ENCODE measurements at regions not wholly inside any gene's neighbourhood (a gene's known extent, or its start where the extent isn't known, plus 50 kb on each side); places are given as distances from the start of the nearest gene placed in this dataset.

- Histone ChIP-seq H3K4me2 (no peak overlapping the region), H3K36me3 (replicated peaks in 1 of 2; ENCODE audit: control insufficient read depth in 1 of 2, insufficient read depth in 2 of 2, low read length in 1 of 2) (no peaks in the 10 kb centered on the region), H3K9me2 (no peaks in the 10 kb centered on the region), H3K27ac (ENCODE audit: low read depth in 2 of 2, low read length in 1 of 2) (no peak overlapping the region), H3K4me3 (ENCODE audit: low read depth in 2 of 2, low read length in 1 of 2) (no peak overlapping the region), H3K4me1 (ENCODE audit: control insufficient read depth in 1 of 2, insufficient read depth in 2 of 2, low read depth in 1 of 2, low read length in 1 of 2) (peaks cover 1 to 9% of the 10 kb centered on the region in 2 experiments; a peak in 1 of 4 replicates), H2AFZ (ENCODE audit: low read depth) (no peak overlapping the region), H3K79me2 (ENCODE audit: insufficient read depth) (no peaks in the 10 kb centered on the region), H3K9ac (no peak overlapping the region), H3K27me3 (ENCODE audit: insufficient read depth) (no peaks in the 10 kb centered on the region), H4K20me1 (ENCODE audit: insufficient read depth) (no peaks in the 10 kb centered on the region), H3F3A (replicated peaks; ENCODE audit: insufficient read depth) (no peaks in the 10 kb centered on the region), H3K9me3 (no peaks in the 10 kb centered on the region)
- WGBS (ENCODE audit: low lambda C conversion rate) = 89% methylated on average over 5 of the region's 5 CpGs
- CTCF ChIA-PET = interaction anchor here (1.2 kb wide), 1 partner anchor 335 kb away, joined by 3 read pairs; no protein-coding TSS in a partner anchor
- TF ChIP-seq SMC3 (IDR thresholded peaks at IDR 0.05; ENCODE audit: low read depth, low read length) (no peak), POLR2AphosphoS5 (IDR thresholded peaks at IDR 0.05; ENCODE audit: low read depth, low read length) (no peak), RAD21 (IDR thresholded peaks at IDR 0.05; ENCODE audit: low read length) (no peak), FOXM1 (IDR thresholded peaks at IDR 0.05; ENCODE audit: low read depth) (no peak), TCF12 (IDR thresholded peaks at IDR 0.05) (no peak), YY1 (IDR thresholded peaks at IDR 0.05; ENCODE audit: low read depth) (no peak), MXI1 (IDR thresholded peaks at IDR 0.05; ENCODE audit: low read depth, low read length) (no peak), FOXJ3 (CRISPR knock-in tag; IDR thresholded peaks at IDR 0.05) (no peak), IRF3 (IDR thresholded peaks at IDR 0.05; ENCODE audit: low read depth, low read length) (no peak), MAX (IDR thresholded peaks at IDR 0.05; ENCODE audit: low read depth) (no peak), RXRA (IDR thresholded peaks at IDR 0.05; ENCODE audit: borderline replicate concordance, low read depth) (no peak), EP300 (IDR thresholded peaks at IDR 0.05; ENCODE audit: borderline replicate concordance in 1 of 2, low read depth in 1 of 2, low read length in 1 of 2) (no peak), CTCF (IDR thresholded peaks at IDR 0.05) (no peak), ZBTB33 (IDR thresholded peaks at IDR 0.05; ENCODE audit: borderline replicate concordance, low read depth) (no peak), REST (IDR thresholded peaks at IDR 0.05; ENCODE audit: low read depth, low read length) (no peak), RFX5 (IDR thresholded peaks at IDR 0.05; ENCODE audit: low read length) (no peak), MEF2A (IDR thresholded peaks at IDR 0.05; ENCODE audit: borderline replicate concordance, low read depth) (no peak)
- DNase-seq = no peak
- POLR2A ChIA-PET = no interaction called here
Observed at GRCh38 chr2:64853306-64853705, 135.9 kb upstream of the SLC1A4 start.
